ENCODE measurements at regions not wholly inside any gene's neighbourhood (a gene's known extent, or its start where the extent isn't known, plus 50 kb on each side); places are given as distances from the start of the nearest gene placed in this dataset.

DNA sequence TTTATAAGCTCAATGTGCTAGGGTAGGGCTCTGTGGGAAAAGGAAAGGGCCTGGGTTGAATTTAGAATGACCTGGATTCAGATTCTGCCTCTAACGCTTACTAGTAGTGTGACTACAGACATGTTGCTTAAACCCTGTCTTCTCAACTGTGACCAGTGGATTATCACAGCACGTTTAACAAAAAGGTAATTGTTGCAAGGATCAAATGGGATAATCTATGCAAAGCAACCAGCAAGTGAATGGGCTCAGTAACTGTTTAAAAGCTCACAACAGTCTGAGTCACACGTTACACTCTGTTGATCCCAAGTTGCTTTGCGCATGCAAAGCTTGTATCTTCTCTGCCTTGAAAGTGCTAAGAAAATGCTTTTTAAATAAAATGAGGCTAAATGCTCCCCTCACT is 236.5 kb downstream of the IL20RB start:
- Histone ChIP-seq H3K27me3 (ENCODE audit: control insufficient read depth, insufficient read depth, low read length) (no peaks in the 10 kb centered on the region), H2BK15ac (ENCODE audit: low read depth, low read length) (no peak overlapping the region), H3K9me3 (ENCODE audit: control insufficient read depth, insufficient read depth, low read length) (peaks cover 6% of the 10 kb centered on the region; the same call in 1 of the 2 replicates), H4K20me1 (ENCODE audit: insufficient read depth, low read length) (no peaks in the 10 kb centered on the region), H4K8ac (ENCODE audit: low read depth in 2 of 2, low read length in 2 of 2) (no peak overlapping the region), H2BK20ac (ENCODE audit: low read depth, low read length) (no peak overlapping the region), H3K9ac (ENCODE audit: low read depth, low read length) (no peak overlapping the region), H3K56ac (ENCODE audit: extremely low read depth, insufficient read depth, low read length) (no peak overlapping the region), H3K4me1 (ENCODE audit: control insufficient read depth, insufficient read depth, low read length) (no peaks in the 10 kb centered on the region), H3K4ac (ENCODE audit: low read depth, low read length) (no peak overlapping the region), H3K27ac (ENCODE audit: insufficient read depth, low read length) (no peak overlapping the region), H3K23ac (ENCODE audit: low read depth, low read length) (no peak overlapping the region), H3K79me1 (ENCODE audit: low read depth in 1 of 2, low read length in 2 of 2) (no peaks in the 10 kb centered on the region), H2BK5ac (ENCODE audit: low read depth, low read length, poor library complexity, severe bottlenecking) (no peak overlapping the region), H2BK120ac (ENCODE audit: low read depth, low read length) (no peak overlapping the region), H3K4me2 (ENCODE audit: low read depth, low read length) (no peak overlapping the region), H2AFZ (replicated peaks; ENCODE audit: low read length, poor library complexity) (no peak overlapping the region), H4K91ac (ENCODE audit: insufficient read depth, low read depth, low read length) (no peak overlapping the region), H3K14ac (replicated peaks; ENCODE audit: low read depth, low read length) (no peak overlapping the region), H3K36me3 (ENCODE audit: control insufficient read depth, insufficient read depth, low read length) (no peaks in the 10 kb centered on the region), H4K5ac (ENCODE audit: low read depth, low read length) (no peak overlapping the region), H2AK9ac (replicated peaks; ENCODE audit: low read depth, low read length, poor library complexity) (no peak overlapping the region), H3K4me3 (ENCODE audit: insufficient read depth, low read depth, low read length) (no peak overlapping the region), H3K18ac (ENCODE audit: low read depth, low read length) (no peak overlapping the region), H3K9me1 (ENCODE audit: insufficient read depth, low read length) (no peaks in the 10 kb centered on the region), H2AK5ac (ENCODE audit: low read depth, low read length) (no peak overlapping the region)
- in situ Hi-C loops (cut with MboI; ENCODE audit: low sequenced_read_pairs) = no loop called here
- POLR2A ChIA-PET (ENCODE audit: unreplicated experiment) = no interaction called here
- dilution Hi-C loops (cut with HindIII; ENCODE audit: low sequenced_read_pairs, unreplicated experiment) = no loop called here
- ATAC-seq (ENCODE audit: low read depth) (no peak), DNase-seq (no peak)
- TF ChIP-seq MXI1 (IDR thresholded peaks at IDR 0.05; ENCODE audit: borderline replicate concordance, low read depth, low read length) = no peak
- no peak for TF ChIP-seq CHD1 (IDR thresholded peaks at IDR 0.05; ENCODE audit: low read depth, low read length)
- no peak for TF ChIP-seq RCOR1 (IDR thresholded peaks at IDR 0.05; ENCODE audit: insufficient replicate concordance, low read length)
- TF ChIP-seq, protein P1, sequence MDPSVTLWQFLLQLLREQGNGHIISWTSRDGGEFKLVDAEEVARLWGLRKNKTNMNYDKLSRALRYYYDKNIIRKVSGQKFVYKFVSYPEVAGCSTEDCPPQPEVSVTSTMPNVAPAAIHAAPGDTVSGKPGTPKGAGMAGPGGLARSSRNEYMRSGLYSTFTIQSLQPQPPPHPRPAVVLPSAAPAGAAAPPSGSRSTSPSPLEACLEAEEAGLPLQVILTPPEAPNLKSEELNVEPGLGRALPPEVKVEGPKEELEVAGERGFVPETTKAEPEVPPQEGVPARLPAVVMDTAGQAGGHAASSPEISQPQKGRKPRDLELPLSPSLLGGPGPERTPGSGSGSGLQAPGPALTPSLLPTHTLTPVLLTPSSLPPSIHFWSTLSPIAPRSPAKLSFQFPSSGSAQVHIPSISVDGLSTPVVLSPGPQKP (IDR thresholded peaks at IDR 0.05; ENCODE audit: borderline replicate concordance, low read depth, low read length) = no peak
- no peak for TF ChIP-seq FOS (IDR thresholded peaks at IDR 0.05; ENCODE audit: low read depth, low read length)
- no peak for TF ChIP-seq BHLHE40 (IDR thresholded peaks at IDR 0.05; ENCODE audit: low read depth, low read length)
- TF ChIP-seq, protein P2, sequence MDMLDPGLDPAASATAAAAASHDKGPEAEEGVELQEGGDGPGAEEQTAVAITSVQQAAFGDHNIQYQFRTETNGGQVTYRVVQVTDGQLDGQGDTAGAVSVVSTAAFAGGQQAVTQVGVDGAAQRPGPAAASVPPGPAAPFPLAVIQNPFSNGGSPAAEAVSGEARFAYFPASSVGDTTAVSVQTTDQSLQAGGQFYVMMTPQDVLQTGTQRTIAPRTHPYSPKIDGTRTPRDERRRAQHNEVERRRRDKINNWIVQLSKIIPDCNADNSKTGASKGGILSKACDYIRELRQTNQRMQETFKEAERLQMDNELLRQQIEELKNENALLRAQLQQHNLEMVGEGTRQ (IDR thresholded peaks at IDR 0.05; ENCODE audit: low read depth, low read length) = no peak
- TF ChIP-seq RFX5 (IDR thresholded peaks at IDR 0.05; ENCODE audit: low read depth, low read length) = no peak
- TF ChIP-seq SMC3 (IDR thresholded peaks at IDR 0.05; ENCODE audit: low read depth, low read length) = no peak
- no peak for TF ChIP-seq RAD21 (IDR thresholded peaks at IDR 0.05; ENCODE audit: low read length)
- no peak for TF ChIP-seq CEBPB (IDR thresholded peaks at IDR 0.05; ENCODE audit: low read depth, low read length)
- no peak for TF ChIP-seq MAZ (IDR thresholded peaks at IDR 0.05; ENCODE audit: borderline replicate concordance, low read depth, low read length)
- no peak for TF ChIP-seq POLR2A (IDR thresholded peaks at IDR 0.05; ENCODE audit: low read depth, low read length)
- TF ChIP-seq, protein P3, sequence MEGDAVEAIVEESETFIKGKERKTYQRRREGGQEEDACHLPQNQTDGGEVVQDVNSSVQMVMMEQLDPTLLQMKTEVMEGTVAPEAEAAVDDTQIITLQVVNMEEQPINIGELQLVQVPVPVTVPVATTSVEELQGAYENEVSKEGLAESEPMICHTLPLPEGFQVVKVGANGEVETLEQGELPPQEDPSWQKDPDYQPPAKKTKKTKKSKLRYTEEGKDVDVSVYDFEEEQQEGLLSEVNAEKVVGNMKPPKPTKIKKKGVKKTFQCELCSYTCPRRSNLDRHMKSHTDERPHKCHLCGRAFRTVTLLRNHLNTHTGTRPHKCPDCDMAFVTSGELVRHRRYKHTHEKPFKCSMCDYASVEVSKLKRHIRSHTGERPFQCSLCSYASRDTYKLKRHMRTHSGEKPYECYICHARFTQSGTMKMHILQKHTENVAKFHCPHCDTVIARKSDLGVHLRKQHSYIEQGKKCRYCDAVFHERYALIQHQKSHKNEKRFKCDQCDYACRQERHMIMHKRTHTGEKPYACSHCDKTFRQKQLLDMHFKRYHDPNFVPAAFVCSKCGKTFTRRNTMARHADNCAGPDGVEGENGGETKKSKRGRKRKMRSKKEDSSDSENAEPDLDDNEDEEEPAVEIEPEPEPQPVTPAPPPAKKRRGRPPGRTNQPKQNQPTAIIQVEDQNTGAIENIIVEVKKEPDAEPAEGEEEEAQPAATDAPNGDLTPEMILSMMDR (conservative IDR thresholded peaks at IDR 0.05; ENCODE audit: low read depth, low read length) = no peak
- TF ChIP-seq NFE2L2 (IDR thresholded peaks at IDR 0.05; ENCODE audit: low read depth, low read length) = no peak
- no peak for TF ChIP-seq MAFK (IDR thresholded peaks at IDR 0.05; ENCODE audit: low read depth, low read length)
- no TSS peak for BruUV-seq (replicated peaks)
- CTCF ChIA-PET = no interaction called here
- intact Hi-C loops (cut with micrococcal nuclease) = no loop called here
- no CpG with 5 or more reads among the region's 4 CpGs for WGBS, 2 experiments (ENCODE audit: extremely low coverage in 2 of 2, insufficient read length in 1 of 2)
